NCI-H1105 (cell line): ENCODE measurements at regions not wholly inside any gene's neighbourhood (a gene's known extent, or its start where the extent isn't known, plus 50 kb on each side); places are given as distances from the start of the nearest gene placed in this dataset.
"Not testable (repeated sequence)": the region's sequence is repeated elsewhere in the genome, so short reads cannot be mapped to it uniquely, and the experiment has no call there.

ENCODE experiments used
- DNase-seq: peaks from one replicate; lab custom pipeline; 2025; lab: John Stamatoyannopoulos, UW

DNA sequence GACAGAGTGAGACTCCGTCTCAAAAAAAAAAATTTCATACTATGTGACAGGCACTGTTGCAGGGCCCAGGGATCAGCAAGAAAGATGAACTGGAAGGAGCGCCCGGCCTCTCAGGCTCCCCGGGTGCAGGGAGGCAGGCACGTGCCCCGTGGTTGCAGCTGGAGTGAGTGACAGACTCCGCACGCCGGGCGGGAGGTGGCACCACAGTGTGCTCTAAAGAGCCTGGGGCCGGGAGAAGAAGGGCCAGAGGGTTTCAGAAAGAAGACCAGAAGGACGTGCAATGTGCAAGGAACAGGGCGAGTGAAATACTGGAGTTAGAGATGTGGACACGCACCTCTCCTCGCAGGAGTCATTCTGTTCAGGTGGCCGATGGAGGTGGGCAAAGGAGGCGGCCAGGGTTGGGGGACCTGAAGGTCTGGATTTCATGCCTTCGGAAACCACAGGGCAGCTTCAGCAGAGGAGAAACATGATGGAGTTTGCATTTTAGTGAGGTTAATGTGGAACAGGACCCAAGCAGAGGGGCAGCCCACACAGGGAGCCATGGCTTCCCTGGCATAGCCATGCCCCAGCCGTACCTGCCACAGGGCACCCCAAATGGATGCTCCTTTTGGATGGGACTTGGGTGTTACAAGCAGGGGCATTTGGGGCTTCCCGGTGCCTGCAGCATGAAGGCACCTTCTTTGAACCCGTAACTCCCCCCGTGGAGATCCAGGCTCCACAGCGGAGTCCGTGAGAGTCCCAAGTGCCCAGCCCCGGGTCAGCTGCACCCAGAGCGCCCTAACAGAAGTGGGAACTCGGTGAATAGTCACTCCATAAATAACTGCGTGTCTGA is 226.2 kb downstream of the ERMARD start:
- DNase-seq: no peak

- DNase-seq: no peak
Measured at GRCh38 chr6:169976301-169977081, 225.1 kb downstream of the ERMARD start.

DNA sequence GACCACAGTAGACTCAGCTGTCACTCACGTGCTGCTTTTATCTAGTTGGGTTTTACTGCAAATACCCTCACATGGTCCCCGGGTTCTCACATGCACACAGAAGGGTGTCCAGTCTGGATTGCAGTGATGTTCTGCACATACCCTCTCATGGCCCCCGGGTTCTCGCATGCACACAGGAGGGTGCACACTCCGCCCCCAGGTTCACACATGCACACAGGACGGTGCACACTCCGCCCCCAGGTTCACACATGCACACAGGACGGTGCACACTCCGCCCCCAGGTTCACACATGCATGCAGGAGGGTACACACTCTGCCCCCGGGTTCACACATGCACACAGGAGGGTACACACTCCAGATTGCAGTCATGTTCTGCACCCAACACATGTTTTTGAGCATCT is 224.3 kb downstream of the ERMARD start:
- no peak for DNase-seq

DNA sequence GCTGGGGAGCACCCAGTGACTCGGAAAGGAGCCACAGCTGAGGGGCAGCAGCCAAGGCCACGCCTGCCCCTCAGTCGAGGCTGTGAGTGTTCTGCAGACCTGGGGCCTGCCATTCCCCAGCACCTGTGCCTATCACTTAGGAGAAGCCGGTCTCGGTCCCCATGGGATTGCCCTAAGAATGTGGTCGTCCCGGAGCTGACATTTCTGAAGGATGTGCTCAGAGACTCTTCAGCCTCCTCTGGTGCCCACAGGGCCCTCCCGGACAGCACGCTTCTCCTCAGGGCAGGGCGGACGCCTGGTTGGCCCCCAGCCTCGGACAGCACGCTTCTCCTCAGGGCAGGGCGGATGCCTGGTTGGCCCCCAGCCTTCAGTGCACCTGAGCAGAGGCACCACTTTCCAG is 223.9 kb downstream of the ERMARD start:
- DNase-seq: no peak

DNA sequence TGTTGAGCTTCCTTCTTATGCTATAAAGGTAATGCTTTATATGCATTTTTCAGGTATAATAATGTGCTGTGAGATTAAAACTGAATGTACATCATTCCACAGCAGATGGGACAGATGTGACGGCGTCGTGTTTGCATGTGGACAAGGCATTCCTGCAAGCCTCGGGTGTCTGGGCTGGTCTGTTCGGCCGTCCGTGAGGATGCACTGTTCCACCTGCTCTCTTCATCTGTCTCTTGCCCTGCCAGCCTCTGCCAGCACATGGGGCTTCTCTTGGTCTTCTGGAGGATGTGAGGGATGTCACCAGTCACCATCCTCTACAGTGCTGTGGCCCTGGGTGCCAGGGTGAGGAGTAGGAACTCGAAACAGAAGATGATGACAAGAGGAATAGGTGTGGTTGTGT is 223.2 kb downstream of the ERMARD start:
- DNase-seq: no peak

DNA sequence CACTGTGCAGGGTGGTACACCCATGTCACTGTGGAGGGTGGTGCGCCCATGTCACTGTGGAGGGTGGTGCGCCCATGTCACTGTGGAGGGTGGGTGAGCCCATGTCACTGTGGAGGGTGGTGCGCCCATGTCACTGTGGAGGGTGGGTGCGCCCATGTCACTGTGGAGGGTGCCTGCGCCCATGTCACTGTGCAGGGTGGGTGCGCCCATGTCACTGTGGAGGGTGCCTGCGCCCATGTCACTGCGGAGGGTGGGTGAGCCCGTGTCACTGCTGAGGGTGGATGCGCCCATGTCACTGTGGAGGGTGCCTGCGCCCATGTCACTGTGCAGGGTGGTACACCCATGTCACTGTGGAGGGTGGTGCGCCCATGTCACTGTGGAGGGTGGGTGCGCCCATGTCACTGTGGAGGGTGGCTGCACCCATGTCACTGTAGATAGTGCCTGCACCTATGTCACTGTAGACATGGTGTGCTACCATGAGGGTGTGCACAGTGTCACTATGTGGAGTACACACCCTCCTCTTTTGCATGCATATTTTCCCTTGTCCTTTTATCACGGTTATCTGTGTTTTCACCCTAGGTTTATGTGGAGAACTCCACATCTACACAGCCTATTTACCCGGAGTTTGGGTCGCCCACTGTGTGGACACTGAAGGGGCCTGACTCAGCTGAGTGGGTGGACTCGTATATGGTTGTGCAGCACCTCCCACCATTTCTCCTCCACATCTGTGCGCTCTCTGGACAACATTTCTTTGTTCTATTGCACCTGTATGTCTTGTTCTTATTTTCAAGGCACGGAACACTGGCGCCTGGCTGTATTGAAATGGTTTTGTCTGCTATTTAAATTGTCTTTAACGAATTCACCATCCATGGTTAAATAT is 222.4 kb downstream of the ERMARD start:
- DNase-seq: not testable (repeated sequence)

DNA sequence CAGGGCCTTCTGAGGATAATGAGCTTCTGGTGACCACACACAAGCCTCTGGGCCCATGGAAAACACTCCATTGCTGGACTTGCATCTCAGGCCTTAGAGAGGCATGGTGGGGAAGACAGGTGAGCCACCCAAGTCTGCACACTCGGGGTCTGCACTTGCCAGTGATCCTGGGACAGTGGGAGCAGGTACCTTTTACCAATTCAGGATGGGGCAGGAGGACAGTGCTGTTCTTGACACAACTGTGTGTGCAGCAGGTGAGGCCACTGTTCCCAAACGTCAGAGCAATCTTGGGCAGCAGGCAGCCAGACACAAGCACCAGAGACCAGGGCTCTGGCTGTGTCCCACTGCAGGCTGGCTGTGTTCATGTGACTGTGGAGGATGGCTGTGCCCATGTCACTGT is 221.3 kb downstream of the ERMARD start:
- DNase-seq: no peak

DNA sequence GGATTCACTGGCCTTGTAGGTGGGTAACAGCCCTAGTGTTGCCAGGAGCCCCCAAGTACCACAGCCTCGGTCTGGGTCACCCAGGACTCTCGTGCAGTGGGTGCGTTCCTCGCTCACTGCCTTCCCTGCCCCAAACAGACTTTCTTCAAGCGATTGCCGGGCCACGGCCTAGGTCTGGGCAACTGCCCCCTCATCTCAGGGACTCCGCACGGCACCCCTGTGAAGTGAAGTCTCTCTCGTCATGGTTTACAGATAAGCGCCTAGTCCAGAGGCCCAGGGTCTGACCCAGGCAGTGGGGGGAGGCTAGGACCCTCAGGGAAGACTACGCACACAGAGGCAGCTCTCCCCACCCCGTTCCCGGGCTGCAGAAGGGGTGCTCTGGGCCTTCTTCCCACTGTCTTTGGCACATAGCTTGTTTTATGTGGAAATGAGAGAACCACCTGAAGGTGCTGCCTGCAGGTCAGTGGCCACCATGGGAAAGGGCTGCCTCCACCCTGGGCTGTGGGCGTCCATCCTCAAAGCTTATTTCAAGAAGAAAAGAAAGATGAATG is 220.8 kb downstream of the ERMARD start:
- no peak for DNase-seq

DNA sequence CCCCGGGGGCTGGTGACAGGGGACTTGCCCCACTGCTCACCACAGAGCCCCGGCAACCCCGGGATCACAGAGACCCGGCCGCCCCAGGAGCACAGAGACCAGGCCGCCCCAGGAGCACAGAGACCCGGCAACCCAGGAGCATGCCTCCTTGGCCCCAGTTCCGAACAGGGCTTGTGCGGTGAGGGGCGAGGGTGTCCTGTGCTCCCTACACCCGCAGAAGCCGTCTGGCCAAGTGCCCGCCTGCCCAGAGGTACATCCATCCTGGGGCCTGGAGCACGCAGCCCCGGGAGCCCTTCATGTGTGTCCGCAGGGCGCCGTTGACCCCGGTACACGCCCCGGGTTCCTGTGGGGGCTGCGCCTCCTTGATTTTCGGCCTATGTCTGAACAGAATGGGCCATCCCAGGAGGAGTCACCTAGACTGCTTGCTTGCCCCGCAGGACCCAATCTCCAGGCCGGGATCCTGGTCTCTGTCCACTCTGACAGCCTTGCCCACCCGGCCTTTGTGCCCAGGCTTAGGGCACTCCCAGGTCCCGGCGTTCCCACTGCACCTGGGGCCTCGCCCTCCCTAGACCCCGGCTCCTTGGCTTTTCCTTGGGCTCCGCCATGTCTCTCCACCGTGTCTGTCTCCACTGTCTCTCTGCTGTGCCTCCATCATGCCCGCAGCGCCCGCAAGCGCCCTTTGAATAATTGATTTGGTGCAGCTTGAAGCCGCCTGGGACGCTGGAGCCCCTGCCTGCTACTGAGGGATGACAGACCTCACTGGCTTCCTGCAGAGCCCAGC is 219.8 kb downstream of the ERMARD start:
- DNase-seq: no peak

GRCh38 chr6:169970306-169970988 is 219.0 kb downstream of the ERMARD start:
- DNase-seq: no peak

- no peak for DNase-seq
Measured at GRCh38 chr6:169969372-169970099, 218.1 kb downstream of the ERMARD start.

DNA sequence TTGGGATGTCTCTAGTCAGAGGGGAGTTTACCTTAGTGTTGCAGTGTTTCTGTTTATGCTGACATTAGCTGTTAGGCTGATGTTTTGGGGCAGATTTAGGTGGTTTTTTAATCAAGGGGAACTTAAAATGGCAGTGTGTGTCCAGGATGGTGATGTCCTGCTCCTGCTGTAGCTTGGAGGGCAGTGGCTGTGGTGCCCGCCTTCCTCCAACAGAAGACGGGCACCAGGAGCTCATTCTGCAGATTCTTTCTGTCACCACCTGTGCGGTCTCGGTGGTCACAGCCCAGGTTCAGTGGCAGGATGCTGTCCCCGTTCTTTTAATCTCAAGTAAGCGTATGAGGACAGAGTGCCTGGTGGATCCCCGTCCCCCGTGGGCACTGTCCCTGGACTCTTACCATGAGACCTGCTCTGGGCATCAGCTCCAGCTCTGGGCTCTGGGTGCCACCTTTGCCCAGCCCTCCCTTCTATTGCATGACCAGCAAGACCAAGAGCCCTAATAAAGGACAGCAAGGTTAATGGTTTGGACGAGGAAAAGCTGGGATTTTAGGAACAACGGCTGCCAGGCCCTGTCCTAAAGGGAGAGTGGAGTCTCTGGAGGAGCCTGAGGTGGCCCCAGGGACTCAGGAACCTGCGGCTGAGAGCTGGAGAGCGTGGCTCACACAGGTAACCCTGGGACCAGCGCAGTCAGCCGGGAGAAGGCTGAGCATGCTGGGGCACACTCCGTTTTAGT is 217.3 kb downstream of the ERMARD start:
- DNase-seq: no peak

DNA sequence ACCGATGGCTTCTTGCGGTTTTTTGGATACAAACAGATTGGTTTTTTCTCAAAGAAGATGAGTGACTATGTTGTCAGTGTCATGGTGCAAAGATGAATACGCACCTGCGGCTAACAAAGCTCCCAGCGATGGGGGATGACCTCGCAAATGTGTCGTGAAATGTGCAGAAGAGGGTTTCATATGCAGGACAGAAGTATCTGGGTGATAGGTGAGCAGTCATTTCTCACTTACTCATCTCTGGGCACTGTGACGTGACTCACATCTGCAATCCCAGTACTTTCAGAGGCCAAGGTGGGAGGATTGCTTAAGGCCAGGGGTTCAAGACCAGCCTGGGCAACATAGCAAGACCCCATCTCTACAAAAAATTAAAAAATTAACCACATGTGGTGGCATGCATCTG is 216.3 kb downstream of the ERMARD start:
- no peak for DNase-seq

- no peak for DNase-seq
Measured at GRCh38 chr6:169966312-169967181, 215.1 kb downstream of the ERMARD start.

GRCh38 chr6:169965657-169966311 is 214.4 kb downstream of the ERMARD start:
- DNase-seq: no peak

GRCh38 chr6:169965239-169965638 is 213.8 kb downstream of the ERMARD start:
- no peak for DNase-seq

GRCh38 chr6:169964486-169965180 is 213.2 kb downstream of the ERMARD start:
- DNase-seq: no peak
